Thymus (tissue), 11 donors: ENCODE measurements at regions not wholly inside any gene's neighbourhood (a gene's known extent, or its start where the extent isn't known, plus 50 kb on each side); places are given as distances from the start of the nearest gene placed in this dataset.

Source experiments
- DNase-seq, 9 donors: peaks; one replicate each; pipeline ENCODE4 v3.0.0-alpha.2; 2013; ENCODE audit warnings: low spot score in 9 of 9, low read depth in 6 of 9, missing footprints in 1 of 9
- H3K27ac ChIP-seq, 2 donors: one replicate each; pipeline ENCODE4 v1.5.1; 2013; ENCODE audit warnings: control low read depth in 1 of 2, low read depth in 1 of 2, low read length in 1 of 2, mild to moderate bottlenecking in 1 of 2, moderate library complexity in 1 of 2
- H3K27me3 ChIP-seq, 2 donors: one replicate each; pipeline ENCODE4 v1.5.1; 2013; ENCODE audit warnings: low read length in 1 of 2; ENCODE audit not compliant: control insufficient read depth in 2 of 2, insufficient read depth in 1 of 2
- H3K36me3 ChIP-seq, 2 donors: one replicate each; pipeline ENCODE4 v1.5.1; 2013; ENCODE audit warnings: low read length in 1 of 2, mild to moderate bottlenecking in 1 of 2, moderate library complexity in 1 of 2; ENCODE audit not compliant: control insufficient read depth in 2 of 2, insufficient read depth in 2 of 2
- H3K4me1 ChIP-seq, 2 donors: one replicate each; pipeline ENCODE4 v1.5.1; 2013; ENCODE audit warnings: low read length in 2 of 2; ENCODE audit not compliant: control insufficient read depth in 2 of 2, insufficient read depth in 2 of 2
- H3K4me3 ChIP-seq, 2 donors: one replicate each; pipeline ENCODE4 v1.5.1; 2013; ENCODE audit warnings: low read length in 2 of 2, control low read depth in 1 of 2, mild to moderate bottlenecking in 1 of 2
- H3K9me3 ChIP-seq, 2 donors: one replicate each; pipeline ENCODE4 v1.5.1; 2013; ENCODE audit warnings: low read length in 1 of 2, mild to moderate bottlenecking in 1 of 2; ENCODE audit not compliant: control insufficient read depth in 2 of 2, insufficient read depth in 1 of 2
- WGBS: extraction: QIAGEN DNeasy Blood & Tissue Kit; methylation state at CpG from one replicate; pipeline ENCODE4 v1.1.7; 2013; 5-methylcytosine and 5-hydroxymethylcytosine counted together
- donor health status: healthy.

DNA sequence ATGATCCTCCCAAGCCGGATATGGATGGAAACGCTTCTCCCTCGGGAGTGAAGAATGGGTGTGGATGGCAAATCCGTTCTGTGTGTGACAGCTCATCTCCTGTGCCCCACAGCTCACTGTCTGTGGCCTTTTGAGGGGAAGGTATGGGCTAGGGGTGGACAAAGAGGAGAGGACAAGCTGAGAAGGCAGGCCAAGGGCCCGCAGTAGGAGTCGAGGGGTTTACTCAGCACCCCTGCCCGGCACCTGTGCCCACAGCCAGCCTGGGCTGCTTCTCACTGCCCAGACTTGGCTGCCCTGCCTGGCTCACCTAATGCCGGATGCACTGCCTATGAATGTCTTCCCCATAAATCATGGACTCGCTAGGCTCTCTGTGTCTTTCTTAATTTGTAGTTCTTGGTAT is 503.8 kb downstream of the TCERG1L start:
- Histone ChIP-seq H3K36me3 (no peaks in the 10 kb centered on the region), H3K4me3 (no peak overlapping the region), H3K27ac (no peak overlapping the region), H3K4me1 (no peaks in the 10 kb centered on the region), H3K9me3 (peaks cover 0 to 5% of the 10 kb centered on the region in 2 donors), H3K27me3 (no peaks in the 10 kb centered on the region)
- no peak for DNase-seq
- WGBS = 88% methylated on average over 9 of the region's 9 CpGs

DNA sequence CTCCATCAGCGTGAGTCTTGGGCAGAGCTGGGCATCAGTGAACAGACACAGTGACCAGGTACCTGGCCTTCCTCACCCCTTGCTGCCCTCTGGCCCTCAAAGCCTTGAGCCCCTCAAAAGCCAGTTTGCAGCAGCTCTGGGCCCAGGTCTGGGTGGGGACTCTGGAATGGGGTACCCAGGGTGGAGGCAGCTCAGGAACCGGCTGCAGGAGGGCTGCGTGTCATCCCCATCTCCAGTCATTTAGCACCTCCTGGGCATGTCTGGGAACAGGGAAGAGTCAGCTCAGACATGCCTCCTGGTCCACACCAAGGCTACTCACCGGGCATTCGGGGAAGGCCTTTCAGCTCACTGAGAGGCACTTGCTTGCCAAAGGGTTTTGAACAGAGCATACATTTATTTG is 503.3 kb downstream of the TCERG1L start:
- Histone ChIP-seq H3K4me1 (no peaks in the 10 kb centered on the region), H3K36me3 (no peaks in the 10 kb centered on the region), H3K27ac (no peak overlapping the region), H3K27me3 (no peaks in the 10 kb centered on the region), H3K9me3 (peaks cover 0 to 5% of the 10 kb centered on the region in 2 donors), H3K4me3 (no peak overlapping the region)
- 94% methylated on average over 5 of the region's 5 CpGs for WGBS
- no peak for DNase-seq

DNA sequence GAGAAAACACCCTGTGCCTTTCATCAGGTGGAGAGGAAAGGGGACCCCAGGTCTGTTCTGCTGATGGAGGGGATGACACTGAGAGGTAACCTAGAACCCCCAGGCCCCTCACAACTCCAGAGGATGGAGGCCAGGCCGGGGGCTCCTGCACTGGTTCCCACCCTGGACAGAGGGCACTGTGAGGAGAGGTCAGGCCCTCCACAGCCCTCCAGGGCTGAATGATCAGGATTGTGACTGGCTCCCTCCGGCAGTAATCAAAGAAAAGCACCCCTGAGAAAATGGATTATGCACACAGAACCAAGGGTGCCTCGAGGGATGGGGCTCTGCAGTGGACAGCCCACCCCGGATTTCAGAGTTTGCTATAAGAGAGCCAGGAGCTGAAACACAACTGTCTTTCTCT is 502.8 kb downstream of the TCERG1L start:
- DNase-seq = no peak
- 67% methylated on average over 4 of the region's 4 CpGs for WGBS

DNA sequence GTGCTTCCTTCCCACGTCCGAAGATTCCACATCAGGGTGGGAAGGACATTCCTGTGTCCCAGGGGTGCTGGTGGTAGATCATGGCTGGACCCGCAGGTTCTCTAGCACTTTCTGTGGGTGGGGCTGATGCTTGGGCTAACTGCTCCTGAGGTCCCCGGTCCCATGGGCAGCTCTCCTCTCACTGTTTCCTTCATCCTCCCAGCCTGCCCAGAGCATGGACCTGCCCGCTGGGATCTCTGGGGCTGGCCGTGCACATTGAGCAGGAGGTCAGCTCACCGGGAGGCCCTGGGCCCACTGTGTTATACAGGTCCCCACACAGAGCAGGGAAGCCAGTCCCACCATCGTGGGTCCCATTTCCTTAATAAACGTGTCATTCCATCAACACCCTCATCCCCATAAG is 502.3 kb downstream of the TCERG1L start:
- H3K36me3 ChIP-seq = no peaks in the 10 kb centered on the region
- H3K9me3 ChIP-seq = peaks cover 0 to 5% of the 10 kb centered on the region in 2 donors
- no peaks in the 10 kb centered on the region for H3K4me1 ChIP-seq
- WGBS = 86% methylated on average over 9 of the region's 9 CpGs
- no peak for DNase-seq
- no peaks in the 10 kb centered on the region for H3K27me3 ChIP-seq
- H3K27ac ChIP-seq = no peak overlapping the region
- no peak overlapping the region for H3K4me3 ChIP-seq

More for the DNA sequence above, 502.8 kb downstream of the TCERG1L start:
- Histone ChIP-seq H3K4me1 (no peaks in the 10 kb centered on the region), H3K27me3 (no peaks in the 10 kb centered on the region), H3K36me3 (no peaks in the 10 kb centered on the region), H3K4me3 (no peak overlapping the region), H3K27ac (no peak overlapping the region), H3K9me3 (peaks cover 0 to 5% of the 10 kb centered on the region in 2 donors)

DNA sequence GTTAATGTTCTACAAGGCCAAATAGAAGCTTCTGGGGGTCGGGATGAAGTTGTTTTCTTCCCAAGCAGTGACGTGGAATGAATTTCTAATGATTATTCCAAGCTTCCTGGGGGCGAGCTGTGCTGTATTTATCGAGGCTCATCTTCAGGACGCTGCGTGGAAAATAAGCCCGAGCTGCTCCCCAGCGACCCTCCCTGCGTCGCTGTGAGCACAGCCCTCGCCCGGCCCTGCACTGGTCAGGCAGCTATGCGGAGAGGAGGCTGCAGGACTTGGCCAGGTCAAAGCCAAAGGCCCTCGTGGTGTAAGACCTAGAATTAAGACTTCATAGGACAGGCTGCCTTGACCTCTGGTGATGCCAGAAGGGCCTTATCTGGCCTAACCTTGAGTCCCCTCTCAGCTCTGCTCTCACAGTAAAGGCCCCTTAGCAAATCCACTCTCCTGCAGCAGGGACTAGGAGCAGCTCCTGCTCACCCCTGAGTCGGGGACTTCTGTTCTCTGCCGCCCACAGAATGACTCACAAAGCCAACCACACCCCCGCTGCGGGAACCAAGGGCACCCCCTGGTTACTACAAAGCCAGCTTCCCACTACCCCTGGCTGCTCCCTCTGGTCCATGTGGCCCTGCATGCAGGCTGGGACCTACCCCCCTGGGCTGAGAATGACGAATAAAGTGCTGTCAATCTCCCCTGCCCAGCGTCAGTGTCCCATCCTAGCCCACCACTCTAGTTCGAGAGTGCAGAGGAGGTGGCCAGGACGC is 501.6 kb downstream of the TCERG1L start:
- 82% methylated on average over 22 of the region's 22 CpGs for WGBS
- DNase-seq = no peak
- no peaks in the 10 kb centered on the region for H3K4me1 ChIP-seq
- no peaks in the 10 kb centered on the region for H3K27me3 ChIP-seq
- no peaks in the 10 kb centered on the region for H3K36me3 ChIP-seq
- no peak overlapping the region for H3K27ac ChIP-seq
- no peak overlapping the region for H3K4me3 ChIP-seq
- H3K9me3 ChIP-seq = peaks cover 0 to 1% of the 10 kb centered on the region in 2 donors

DNA sequence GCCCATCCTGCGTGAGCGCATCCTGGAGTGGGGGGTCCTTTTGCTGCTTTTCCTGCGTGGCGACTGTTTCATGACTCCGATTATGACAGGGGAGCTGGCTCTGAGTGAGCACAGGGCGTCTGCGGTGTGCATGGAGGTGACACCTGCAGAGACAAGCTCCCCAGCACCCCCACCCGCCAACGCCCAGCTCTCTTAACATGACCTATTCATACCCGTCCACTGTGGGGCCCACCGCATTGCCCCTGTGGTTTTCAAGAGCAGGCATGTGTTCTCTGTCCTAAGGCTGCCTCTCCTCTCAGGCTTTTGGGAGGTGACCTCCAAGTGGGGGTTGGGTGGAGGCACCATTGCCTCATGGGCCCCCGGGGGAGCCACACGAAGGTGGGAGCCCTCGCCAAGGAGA is 500.7 kb downstream of the TCERG1L start:
- no peak for DNase-seq

DNA sequence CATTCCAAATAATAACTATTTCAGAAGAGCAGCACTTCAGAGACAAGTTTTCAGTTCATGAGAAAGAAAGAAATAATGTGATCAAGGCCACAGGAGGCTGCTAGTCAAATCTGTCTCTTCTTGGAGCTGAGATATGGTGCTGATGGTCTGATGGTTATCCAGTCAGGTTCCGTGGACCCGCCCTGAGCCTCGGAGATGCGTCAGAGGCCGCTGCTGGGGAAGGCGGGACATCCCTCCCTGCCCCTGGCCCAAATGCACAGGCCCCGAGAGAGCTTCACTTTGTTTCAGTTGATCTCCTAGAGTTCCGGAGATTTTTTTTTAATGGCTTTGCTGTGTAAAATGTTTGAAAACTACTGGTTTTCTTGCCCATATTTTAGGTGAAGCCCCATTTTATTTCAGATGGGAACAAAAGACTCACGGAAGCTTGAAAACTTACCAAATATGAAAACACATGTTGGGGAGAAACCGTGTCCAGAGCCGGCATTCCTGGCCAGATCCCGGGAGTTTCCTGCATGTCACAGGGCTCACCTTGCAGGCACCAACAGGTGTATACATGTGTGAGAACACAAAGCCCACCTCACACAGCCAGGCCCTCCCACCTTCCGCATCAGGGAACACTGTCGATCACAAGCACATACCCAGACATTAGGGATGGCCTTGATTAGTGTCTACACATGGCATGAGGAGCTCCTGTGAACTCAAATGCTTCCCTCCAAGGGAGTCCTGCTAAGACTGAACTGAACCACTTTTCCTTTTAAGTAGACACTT is 499.0 kb downstream of the TCERG1L start:
- Histone ChIP-seq H3K9me3 (no peaks in the 10 kb centered on the region), H3K36me3 (no peaks in the 10 kb centered on the region), H3K27me3 (no peaks in the 10 kb centered on the region), H3K27ac (no peak overlapping the region), H3K4me1 (no peaks in the 10 kb centered on the region), H3K4me3 (no peak overlapping the region)
- DNase-seq = no peak
- 92% methylated on average over 14 of the region's 14 CpGs for WGBS

More for the DNA sequence above, 500.7 kb downstream of the TCERG1L start:
- Histone ChIP-seq H3K27ac (no peak overlapping the region), H3K27me3 (no peaks in the 10 kb centered on the region), H3K4me1 (no peaks in the 10 kb centered on the region), H3K9me3 (no peaks in the 10 kb centered on the region), H3K4me3 (no peak overlapping the region), H3K36me3 (no peaks in the 10 kb centered on the region)
- 89% methylated on average over 14 of the region's 14 CpGs for WGBS

DNA sequence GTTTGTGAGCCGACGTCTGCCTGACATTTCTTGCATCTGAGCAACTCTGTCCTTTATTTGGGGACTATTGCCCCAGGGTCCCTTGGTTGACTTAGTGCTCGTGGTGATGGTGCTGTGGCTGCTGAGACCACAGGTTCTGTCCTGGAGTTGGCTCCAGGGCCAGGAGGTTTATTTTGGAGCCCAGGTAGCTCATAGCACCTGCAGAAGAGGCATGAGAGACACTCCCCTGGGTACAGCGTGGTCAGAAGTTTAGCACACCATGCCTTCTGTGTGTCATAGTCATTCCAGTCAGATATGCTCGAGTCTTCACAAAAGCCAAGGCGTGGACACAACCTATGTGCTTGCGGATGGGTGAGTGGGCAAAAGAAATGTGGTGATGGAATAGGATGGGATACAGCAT is 496.9 kb downstream of the TCERG1L start:
- WGBS = 90% methylated on average over 7 of the region's 7 CpGs
- H3K27ac ChIP-seq = no peak overlapping the region
- no peaks in the 10 kb centered on the region for H3K27me3 ChIP-seq
- no peaks in the 10 kb centered on the region for H3K36me3 ChIP-seq
- H3K4me3 ChIP-seq = no peak overlapping the region
- no peaks in the 10 kb centered on the region for H3K9me3 ChIP-seq
- H3K4me1 ChIP-seq = no peaks in the 10 kb centered on the region
- no peak for DNase-seq

DNA sequence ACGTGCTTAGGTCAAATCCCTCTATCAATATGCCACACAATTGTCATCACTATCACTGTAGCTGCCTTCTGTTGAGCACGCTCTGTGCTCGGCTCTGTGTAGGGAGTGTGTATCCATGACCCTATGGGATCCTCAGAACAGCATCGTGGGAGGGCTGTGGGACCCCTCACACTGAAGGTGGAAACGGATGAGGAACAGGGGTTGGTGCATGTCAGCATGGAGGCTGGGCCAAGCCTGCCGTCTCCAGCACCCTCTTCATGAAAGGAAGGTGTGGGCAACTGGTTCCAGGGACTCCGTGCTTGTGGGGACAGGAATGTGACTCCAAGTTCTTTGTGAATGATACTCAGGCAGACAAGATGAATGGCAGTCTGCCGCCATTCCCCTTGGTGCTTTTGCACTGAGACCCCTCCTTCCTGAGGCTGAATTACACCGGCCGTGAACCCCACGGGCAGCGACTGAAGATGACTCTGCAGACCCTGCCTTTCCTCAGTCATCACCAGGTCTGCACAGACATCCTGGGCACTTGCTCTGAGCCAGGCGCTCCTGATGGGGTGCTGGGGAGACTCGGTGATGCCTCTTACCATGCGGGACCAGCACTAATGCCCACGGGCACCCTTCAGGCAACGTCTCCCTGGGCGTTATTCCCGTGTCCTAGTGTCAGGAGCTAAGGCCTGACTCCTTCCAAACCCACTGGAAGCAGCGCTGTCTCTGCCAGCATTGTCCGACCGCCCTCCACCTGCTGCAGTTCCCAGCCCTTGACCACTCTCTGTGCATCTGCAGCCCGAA is 495.2 kb downstream of the TCERG1L start:
- no peaks in the 10 kb centered on the region for H3K27me3 ChIP-seq
- H3K27ac ChIP-seq = no peak overlapping the region
- no peak overlapping the region for H3K4me3 ChIP-seq
- H3K36me3 ChIP-seq = no peaks in the 10 kb centered on the region
- no peaks in the 10 kb centered on the region for H3K9me3 ChIP-seq
- WGBS = 93% methylated on average over 23 of the region's 23 CpGs
- H3K4me1 ChIP-seq = no peaks in the 10 kb centered on the region
- DNase-seq = no peak
